ENCODE measurements at regions not wholly inside any gene's neighbourhood (a gene's known extent, or its start where the extent isn't known, plus 50 kb on each side); places are given as distances from the start of the nearest gene placed in this dataset.

DNA sequence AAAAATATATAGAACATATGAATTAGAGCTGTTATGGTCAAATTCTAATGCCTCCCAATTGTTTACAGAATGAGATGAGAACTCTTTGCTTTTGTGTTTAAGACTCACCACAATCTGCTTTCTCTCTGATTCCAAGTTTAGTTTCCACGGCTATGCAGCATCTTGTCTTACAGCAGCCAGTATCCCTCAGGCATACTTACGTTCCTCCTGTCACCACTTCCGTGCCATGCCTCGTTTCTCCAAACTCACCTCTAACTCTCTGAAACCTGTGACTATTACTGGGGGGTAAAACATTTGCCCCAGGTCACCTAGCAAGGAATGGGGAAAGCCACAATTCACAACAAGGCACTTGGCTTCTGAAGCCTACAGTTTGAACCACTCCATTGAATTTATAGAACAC lies 192.8 kb upstream of the NRIP1 start:
- no peak overlapping the region for H2AFZ ChIP-seq (ENCODE audit: low read length)
- no peaks in the 10 kb centered on the region for H4K20me1 ChIP-seq (ENCODE audit: insufficient read depth, low read length)
- no peak overlapping the region for H3K4me3 ChIP-seq (ENCODE audit: low read depth, low read length, poor library complexity, severe bottlenecking)
- intact Hi-C loops (cut with micrococcal nuclease; ENCODE audit: unreplicated experiment): no loop called here
- TF ChIP-seq, protein P1, sequence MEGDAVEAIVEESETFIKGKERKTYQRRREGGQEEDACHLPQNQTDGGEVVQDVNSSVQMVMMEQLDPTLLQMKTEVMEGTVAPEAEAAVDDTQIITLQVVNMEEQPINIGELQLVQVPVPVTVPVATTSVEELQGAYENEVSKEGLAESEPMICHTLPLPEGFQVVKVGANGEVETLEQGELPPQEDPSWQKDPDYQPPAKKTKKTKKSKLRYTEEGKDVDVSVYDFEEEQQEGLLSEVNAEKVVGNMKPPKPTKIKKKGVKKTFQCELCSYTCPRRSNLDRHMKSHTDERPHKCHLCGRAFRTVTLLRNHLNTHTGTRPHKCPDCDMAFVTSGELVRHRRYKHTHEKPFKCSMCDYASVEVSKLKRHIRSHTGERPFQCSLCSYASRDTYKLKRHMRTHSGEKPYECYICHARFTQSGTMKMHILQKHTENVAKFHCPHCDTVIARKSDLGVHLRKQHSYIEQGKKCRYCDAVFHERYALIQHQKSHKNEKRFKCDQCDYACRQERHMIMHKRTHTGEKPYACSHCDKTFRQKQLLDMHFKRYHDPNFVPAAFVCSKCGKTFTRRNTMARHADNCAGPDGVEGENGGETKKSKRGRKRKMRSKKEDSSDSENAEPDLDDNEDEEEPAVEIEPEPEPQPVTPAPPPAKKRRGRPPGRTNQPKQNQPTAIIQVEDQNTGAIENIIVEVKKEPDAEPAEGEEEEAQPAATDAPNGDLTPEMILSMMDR (conservative IDR thresholded peaks at IDR 0.05; ENCODE audit: low read length): no peak
- TF ChIP-seq EZH2phosphoT487 (IDR thresholded peaks at IDR 0.05; ENCODE audit: borderline replicate concordance, low read depth, low read length): no peak
- H3K4me1 ChIP-seq (ENCODE audit: insufficient read depth, low read length, poor library complexity, severe bottlenecking): no peaks in the 10 kb centered on the region
- no peaks in the 10 kb centered on the region for H3K9me2 ChIP-seq (ENCODE audit: insufficient read depth, low read length)
- ChIA-PET POLR2A (interaction anchor here (0.5 kb wide), 1 partner anchor 401 kb away, joined by 3 read pairs; no protein-coding TSS in a partner anchor), CTCF (ENCODE audit: unreplicated experiment) (interaction anchor here (0.5 kb wide), 1 partner anchor 82 kb away, joined by 4 read pairs; no protein-coding TSS in a partner anchor)
- H3K4me2 ChIP-seq (ENCODE audit: low read length): no peak overlapping the region
- H3K27ac ChIP-seq (ENCODE audit: low read depth, low read length, poor library complexity, severe bottlenecking): no peak overlapping the region
- no peaks in the 10 kb centered on the region for H3K9me3 ChIP-seq (ENCODE audit: low read length)
- H3K36me3 ChIP-seq (ENCODE audit: insufficient read depth, low read length): no peaks in the 10 kb centered on the region
- no TSS peak for BruUV-seq (replicated peaks)
- DNase-seq (ENCODE audit: low spot score): no peak
- no peaks in the 10 kb centered on the region for H3K79me2 ChIP-seq (ENCODE audit: insufficient read depth, low read depth, low read length)

DNA sequence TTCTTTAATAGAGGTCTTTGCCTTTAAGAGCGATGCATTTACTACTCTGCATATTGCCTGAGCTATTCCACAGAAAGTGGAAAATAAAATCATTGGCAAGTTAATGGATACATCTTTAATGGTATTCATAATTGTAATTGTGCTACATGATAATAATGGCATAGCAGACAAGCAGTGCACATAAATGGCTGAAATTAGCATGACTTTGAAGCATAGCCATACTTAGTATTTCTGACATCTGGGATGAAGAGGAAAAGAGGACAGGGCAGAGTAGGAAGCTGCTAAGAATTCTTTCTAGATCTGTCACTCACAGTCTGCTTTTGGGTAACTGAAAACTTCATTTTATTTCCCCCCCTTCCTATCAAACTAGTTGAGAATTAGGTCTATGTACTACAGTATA lies 195.0 kb upstream of the NRIP1 start:
- ChIA-PET POLR2A (no interaction called here), CTCF (ENCODE audit: unreplicated experiment) (no interaction called here)
- Histone ChIP-seq H3K4me1 (ENCODE audit: insufficient read depth, low read length, poor library complexity, severe bottlenecking) (no peaks in the 10 kb centered on the region), H3K4me3 (ENCODE audit: low read depth, low read length, poor library complexity, severe bottlenecking) (no peak overlapping the region), H3K36me3 (ENCODE audit: insufficient read depth, low read length) (no peaks in the 10 kb centered on the region), H4K20me1 (ENCODE audit: insufficient read depth, low read length) (no peaks in the 10 kb centered on the region), H3K4me2 (ENCODE audit: low read length) (no peak overlapping the region), H3K79me2 (ENCODE audit: insufficient read depth, low read depth, low read length) (no peaks in the 10 kb centered on the region), H2AFZ (ENCODE audit: low read length) (no peak overlapping the region), H3K9me3 (ENCODE audit: low read length) (no peaks in the 10 kb centered on the region), H3K27ac (ENCODE audit: low read depth, low read length, poor library complexity, severe bottlenecking) (no peak overlapping the region), H3K9me2 (ENCODE audit: insufficient read depth, low read length) (no peaks in the 10 kb centered on the region)
- DNase-seq (ENCODE audit: low spot score): no peak
- intact Hi-C loops (cut with micrococcal nuclease; ENCODE audit: unreplicated experiment): no loop called here
- TF ChIP-seq EZH2phosphoT487 (IDR thresholded peaks at IDR 0.05; ENCODE audit: borderline replicate concordance, low read depth, low read length): no peak
- TF ChIP-seq, protein P1 (conservative IDR thresholded peaks at IDR 0.05; ENCODE audit: low read length): no peak
- no TSS peak for BruUV-seq (replicated peaks)

DNA sequence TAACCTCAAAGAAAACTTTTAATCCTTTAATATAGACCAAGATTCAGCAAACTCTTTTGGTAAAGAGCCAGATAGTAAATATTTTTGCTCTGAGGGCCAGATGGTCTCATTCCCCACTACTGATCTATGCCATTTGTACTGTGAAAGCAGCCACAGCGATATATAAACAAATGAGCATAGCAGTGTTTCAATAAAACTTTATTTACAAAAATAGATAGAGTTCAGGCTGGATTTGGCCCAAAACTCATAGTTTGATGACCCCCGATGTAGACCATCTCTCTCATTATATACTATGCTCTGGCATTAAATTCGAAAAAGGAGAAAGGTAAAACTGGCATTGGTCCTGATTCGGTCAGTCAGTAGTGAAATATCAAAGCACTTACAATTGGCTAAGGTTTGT lies 195.8 kb upstream of the NRIP1 start:
- Histone ChIP-seq H3K9me2 (ENCODE audit: insufficient read depth, low read length) (no peaks in the 10 kb centered on the region), H3K36me3 (ENCODE audit: insufficient read depth, low read length) (no peaks in the 10 kb centered on the region), H3K9me3 (ENCODE audit: low read length) (no peaks in the 10 kb centered on the region), H3K4me1 (ENCODE audit: insufficient read depth, low read length, poor library complexity, severe bottlenecking) (no peaks in the 10 kb centered on the region), H3K79me2 (ENCODE audit: insufficient read depth, low read depth, low read length) (no peaks in the 10 kb centered on the region), H3K4me2 (ENCODE audit: low read length) (no peak overlapping the region), H4K20me1 (ENCODE audit: insufficient read depth, low read length) (no peaks in the 10 kb centered on the region), H3K27ac (ENCODE audit: low read depth, low read length, poor library complexity, severe bottlenecking) (no peak overlapping the region), H2AFZ (ENCODE audit: low read length) (no peak overlapping the region), H3K4me3 (ENCODE audit: low read depth, low read length, poor library complexity, severe bottlenecking) (no peak overlapping the region)
- DNase-seq (ENCODE audit: low spot score): no peak
- no TSS peak for BruUV-seq (replicated peaks)
- CTCF ChIA-PET (ENCODE audit: unreplicated experiment): no interaction called here
- TF ChIP-seq, protein P1 (conservative IDR thresholded peaks at IDR 0.05; ENCODE audit: low read length): no peak
- no peak for TF ChIP-seq EZH2phosphoT487 (IDR thresholded peaks at IDR 0.05; ENCODE audit: borderline replicate concordance, low read depth, low read length)
- POLR2A ChIA-PET: no interaction called here
- intact Hi-C loops (cut with micrococcal nuclease; ENCODE audit: unreplicated experiment): no loop called here

Data from OCI-LY7 (cell line).